SK-N-SH (cell line): ENCODE measurements at regions not wholly inside any gene's neighbourhood (a gene's known extent, or its start where the extent isn't known, plus 50 kb on each side); places are given as distances from the start of the nearest gene placed in this dataset.

ENCODE experiments used
- ELF1 ChIP-seq: IDR thresholded peaks from 2 replicates; pipeline ENCODE4 v1.4.0; 2012
- EP300 ChIP-seq, 2 experiments: IDR thresholded peaks; 2 replicates each; pipeline versions ENCODE4 v1.4.0 to v1.6.1; 2012; ENCODE audit warnings: borderline replicate concordance in 1 of 2, low read depth in 1 of 2, low read length in 1 of 2
- FOXM1 ChIP-seq: IDR thresholded peaks from 2 replicates; pipeline ENCODE4 v1.4.0; 2012; ENCODE audit warnings: low read depth, mild to moderate bottlenecking
- POLR2AphosphoS5 ChIP-seq: IDR thresholded peaks from 2 replicates; pipeline ENCODE4 v1.6.1; 2012; ENCODE audit warnings: low read depth, low read length
- RAD21 ChIP-seq: IDR thresholded peaks from 2 replicates; pipeline ENCODE4 v1.6.1; 2012; ENCODE audit warnings: mild to moderate bottlenecking, low read length
- REST ChIP-seq: IDR thresholded peaks from 2 replicates; pipeline ENCODE4 v1.6.1; 2012; ENCODE audit warnings: mild to moderate bottlenecking, low read depth, low read length, moderate library complexity
- SIN3A ChIP-seq: IDR thresholded peaks from 2 replicates; pipeline ENCODE4 v1.6.1; 2012; ENCODE audit warnings: low read depth, mild to moderate bottlenecking, low read length, moderate library complexity, borderline replicate concordance
- TAF1 ChIP-seq: IDR thresholded peaks from 2 replicates; pipeline ENCODE4 v1.6.1; 2012; ENCODE audit warnings: low read depth, mild to moderate bottlenecking, low read length, moderate library complexity, borderline replicate concordance
- TCF12 ChIP-seq: IDR thresholded peaks from 2 replicates; pipeline ENCODE4 v1.4.0; 2012
- USF2 ChIP-seq: fragments of 150-350 bp; IDR thresholded peaks from 2 replicates; pipeline ENCODE4 v1.6.1; 2017; ENCODE audit warnings: antibody characterized with exemption, low read length, low read depth, borderline replicate concordance
- YY1 ChIP-seq: IDR thresholded peaks from 2 replicates; pipeline ENCODE4 v1.4.0; 2012; ENCODE audit warnings: low read depth, mild to moderate bottlenecking
- TF ChIP-seq, protein P1 (sequence below): fragments of 200-600 bp; sonication (generic); IDR thresholded peaks from 2 replicates; pipeline ENCODE4 v1.6.1; 2017; ENCODE audit warnings: antibody characterized with exemption, mild to moderate bottlenecking, moderate library complexity

GRCh38 chr3:154780263-154780662, 299.9 kb upstream of the MME start:
- TF ChIP-seq POLR2AphosphoS5 (no peak), TCF12 (no peak), YY1 (no peak), FOXM1 (no peak), EP300 (IDR thresholded peaks at IDR 0.05; ENCODE audit: borderline replicate concordance in 1 of 2, low read depth in 1 of 2, low read length in 1 of 2) (no peak), TAF1 (no peak), SIN3A (no peak), ELF1 (no peak), USF2 (no peak), REST (no peak), RAD21 (no peak)
- TF ChIP-seq, protein P1, sequence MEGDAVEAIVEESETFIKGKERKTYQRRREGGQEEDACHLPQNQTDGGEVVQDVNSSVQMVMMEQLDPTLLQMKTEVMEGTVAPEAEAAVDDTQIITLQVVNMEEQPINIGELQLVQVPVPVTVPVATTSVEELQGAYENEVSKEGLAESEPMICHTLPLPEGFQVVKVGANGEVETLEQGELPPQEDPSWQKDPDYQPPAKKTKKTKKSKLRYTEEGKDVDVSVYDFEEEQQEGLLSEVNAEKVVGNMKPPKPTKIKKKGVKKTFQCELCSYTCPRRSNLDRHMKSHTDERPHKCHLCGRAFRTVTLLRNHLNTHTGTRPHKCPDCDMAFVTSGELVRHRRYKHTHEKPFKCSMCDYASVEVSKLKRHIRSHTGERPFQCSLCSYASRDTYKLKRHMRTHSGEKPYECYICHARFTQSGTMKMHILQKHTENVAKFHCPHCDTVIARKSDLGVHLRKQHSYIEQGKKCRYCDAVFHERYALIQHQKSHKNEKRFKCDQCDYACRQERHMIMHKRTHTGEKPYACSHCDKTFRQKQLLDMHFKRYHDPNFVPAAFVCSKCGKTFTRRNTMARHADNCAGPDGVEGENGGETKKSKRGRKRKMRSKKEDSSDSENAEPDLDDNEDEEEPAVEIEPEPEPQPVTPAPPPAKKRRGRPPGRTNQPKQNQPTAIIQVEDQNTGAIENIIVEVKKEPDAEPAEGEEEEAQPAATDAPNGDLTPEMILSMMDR, result no peak
